AML-193 (cell line): ENCODE measurements at regions not wholly inside any gene's neighbourhood (a gene's known extent, or its start where the extent isn't known, plus 50 kb on each side); places are given as distances from the start of the nearest gene placed in this dataset.

ENCODE experiments used
- DNase-seq, 2 experiments: peaks; one replicate each; lab custom pipeline; 2025; lab: John Stamatoyannopoulos, UW

- no peak for DNase-seq
Observed at GRCh38 chr17:77854759-77855745, 103.5 kb upstream of the TNRC6C start.

DNA sequence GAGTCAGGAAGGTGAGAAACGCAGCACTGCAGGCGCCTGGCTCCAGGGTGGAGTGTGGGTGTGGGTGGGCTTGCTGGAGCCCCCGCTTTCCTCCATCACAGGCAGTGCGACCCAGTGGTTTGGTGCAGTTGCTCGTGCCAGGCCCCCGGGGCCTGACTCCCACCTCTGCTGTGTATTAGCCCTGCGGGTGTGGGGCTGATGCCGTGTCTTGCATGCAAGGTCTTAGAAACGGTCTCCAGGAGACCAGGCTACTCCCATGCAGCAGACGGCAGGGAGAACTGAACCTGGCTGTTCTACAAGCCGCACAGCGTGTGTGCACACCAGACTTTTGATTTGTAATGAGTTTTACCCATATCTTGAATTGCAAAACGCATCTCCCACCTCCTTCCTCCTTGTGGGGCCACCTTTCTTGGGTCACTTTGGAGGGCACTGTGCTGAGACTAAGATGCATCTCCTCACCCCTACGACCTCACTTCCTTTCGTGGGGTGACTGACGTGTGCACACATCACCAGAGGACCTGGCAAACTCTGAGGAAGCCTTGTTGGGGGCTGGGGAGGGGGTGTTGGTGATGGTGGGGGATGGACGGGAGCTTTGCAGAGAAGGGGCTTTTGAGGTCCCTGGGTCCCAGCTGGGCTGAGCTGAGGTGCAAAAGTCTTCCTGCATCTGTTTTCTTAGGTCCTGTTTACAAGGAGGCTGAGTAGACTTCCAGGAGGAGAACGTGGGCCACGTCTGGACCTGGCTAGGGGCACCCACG, 101.8 kb upstream of the TNRC6C start:
- no peak for DNase-seq

DNA sequence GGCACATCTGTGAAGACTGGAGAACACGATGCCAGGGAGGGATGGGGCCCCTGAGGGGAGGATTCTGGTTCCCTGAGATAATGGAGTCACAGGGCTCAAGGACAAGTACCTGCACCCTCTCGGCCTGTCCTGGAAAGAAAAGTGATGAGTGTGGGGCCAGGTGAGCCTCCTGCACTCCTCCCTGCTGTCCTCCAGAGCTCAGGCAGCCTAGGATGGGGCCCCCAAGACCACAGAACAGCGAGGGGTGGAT, 101.3 kb upstream of the TNRC6C start:
- no peak for DNase-seq

DNA sequence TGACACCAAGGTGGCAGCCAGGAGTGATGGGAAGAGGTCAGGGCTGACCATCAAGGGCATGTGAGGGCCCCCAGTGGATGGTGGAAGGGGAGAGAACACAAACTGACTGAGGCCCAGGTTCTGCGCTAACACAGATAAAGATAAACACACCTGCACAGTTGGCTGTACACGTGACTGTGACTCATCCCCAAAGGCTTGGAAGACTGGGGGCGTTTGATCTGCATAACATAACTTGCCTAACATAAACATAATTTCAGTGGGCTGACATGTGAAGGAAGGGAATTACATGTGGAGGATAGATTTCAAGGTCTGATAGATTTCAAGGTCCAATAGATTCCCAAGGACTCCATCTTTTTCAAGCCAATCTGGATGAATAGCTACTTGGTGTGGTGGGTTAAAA, 100.9 kb upstream of the TNRC6C start:
- no peak for DNase-seq

GRCh38 chr17:77858291-77859034, 100.0 kb upstream of the TNRC6C start:
- DNase-seq, result no peak

DNA sequence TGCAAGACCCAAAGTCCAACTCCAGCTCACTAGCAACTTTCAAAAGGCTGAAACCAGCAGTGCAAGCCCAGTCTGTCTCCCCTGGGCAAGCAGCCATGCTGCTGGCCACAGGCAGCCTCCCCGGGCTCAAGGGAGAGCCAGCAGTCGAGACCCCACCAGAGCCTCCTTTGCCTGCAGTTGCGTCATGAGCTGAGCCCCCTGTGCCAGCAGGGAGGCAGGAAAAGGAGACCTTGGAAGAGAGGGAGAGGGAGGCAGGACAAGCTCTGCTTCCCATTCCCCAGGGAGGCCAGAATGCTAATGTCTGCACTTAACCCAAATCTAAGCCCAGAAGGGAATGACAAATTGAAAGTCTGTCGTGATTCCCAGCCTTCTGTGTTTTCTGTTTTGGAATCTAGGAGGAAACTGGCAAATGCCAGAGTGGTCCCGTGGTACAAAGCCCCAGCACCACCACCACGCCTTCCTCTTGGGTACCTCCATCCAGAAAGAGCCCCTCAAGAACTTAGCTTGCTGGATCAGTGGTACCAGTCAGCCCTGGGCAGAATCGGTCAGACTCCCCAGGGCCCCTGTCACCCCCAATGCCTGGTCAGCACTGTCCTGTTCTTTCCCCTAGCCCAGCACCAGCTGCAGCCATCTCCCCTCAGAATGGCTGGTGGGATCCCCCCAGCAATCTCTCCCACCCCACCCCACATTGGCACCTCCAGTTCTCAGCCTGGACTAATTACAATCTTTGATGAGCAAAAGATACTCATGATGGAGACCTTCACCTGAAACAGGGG, 99.3 kb upstream of the TNRC6C start:
- no peak for DNase-seq

DNA sequence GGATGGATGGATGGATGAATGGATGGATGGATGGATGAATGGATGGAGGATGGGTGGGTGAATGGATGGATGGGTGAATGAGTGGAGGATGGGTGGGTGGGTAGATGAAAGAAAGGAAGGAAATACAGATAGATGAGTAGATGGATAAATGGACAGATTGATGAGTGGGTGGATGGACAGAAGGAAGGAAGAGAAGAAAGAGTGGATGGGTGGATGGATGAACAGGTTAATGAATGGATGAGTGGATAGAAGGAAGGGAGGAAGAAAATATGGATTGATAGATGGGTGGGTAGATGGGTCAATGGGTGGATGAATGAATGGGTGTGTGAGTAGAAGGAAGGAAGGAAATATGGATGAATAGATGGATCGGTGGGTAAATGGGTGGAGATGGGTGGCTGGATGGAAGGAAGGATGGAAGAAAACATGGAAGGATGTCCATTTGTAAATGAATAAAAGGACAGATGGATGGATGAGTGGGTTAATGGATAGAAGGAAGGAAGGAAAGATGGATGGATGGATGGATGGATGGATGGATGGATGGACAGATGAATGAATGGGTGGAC, 97.3 kb upstream of the TNRC6C start:
- DNase-seq, result no peak

DNA sequence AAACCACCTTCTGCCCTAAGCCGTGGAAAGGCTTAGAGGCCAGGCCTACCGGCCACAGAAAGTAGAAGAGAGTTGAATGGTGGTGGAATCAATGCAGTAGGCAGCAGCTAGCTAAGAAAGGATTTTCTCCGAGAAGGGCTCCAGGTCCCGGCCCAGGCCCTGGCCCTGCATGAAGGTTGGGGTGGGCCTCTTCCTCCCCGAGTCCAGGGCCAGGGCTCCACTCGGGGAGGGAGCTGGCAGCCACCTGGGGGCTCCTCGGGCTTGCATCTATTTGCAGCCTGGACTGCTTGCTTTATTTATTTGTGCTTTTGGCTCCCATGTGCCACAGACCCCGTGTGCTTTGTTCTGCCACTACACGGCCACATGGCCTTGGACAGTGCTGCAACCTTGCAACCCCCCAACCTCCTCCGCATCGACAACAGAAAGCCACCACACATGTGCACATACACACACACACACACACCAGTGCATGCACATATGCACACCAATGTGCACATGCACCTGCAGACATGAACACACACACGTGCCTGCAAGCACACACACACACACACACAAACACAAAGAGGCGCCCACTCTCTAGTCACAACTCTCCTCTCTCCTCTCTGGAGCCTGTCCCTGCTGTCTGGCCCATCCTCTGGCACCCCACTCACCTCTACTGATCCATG, 96.4 kb upstream of the TNRC6C start:
- DNase-seq, result no peak

DNA sequence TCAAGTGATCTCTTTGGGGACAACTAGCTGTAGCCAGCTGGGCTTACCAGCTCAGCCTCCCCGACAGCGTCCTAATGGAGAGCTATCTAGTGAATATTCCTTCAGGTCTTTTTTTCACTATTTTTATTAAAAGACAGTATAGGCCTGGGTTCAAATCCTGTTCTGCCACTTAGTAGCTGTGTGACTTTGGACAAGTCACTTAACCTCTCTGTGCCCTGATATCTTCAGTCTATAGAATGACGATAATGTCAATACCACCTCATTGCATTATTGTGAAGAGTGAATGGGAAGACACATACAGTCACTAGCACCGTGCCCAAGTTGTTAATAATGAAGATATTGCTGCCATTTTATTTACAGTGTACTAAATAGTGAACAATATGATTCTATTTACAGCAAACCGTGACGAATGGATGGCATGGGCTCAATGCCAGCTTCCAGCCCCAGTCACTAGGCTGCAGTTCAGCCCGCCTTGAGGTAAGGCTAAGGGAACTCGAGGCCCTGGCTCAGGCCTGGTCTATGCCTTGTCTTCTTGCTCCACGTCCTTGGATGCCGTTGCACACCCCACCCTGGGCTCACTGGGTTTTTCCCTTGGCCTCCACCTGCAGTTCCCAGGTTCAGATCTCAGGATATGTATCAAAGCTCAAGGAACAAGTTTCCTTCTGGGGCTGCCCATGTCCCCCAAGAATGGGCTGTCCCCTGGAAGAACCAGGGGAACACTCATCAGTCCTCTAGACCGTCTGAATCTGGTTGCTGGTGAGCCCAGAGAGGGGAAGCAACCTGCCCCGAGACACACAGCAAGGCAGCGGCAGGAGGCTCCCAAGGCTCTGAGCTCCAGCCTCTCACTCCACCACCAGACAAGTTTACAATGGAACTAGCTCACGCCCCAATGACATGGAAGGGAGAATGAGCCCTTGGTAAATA, 95.4 kb upstream of the TNRC6C start:
- no peak for DNase-seq

GRCh38 chr17:77863814-77864161, 94.7 kb upstream of the TNRC6C start:
- DNase-seq, result peak; percentile 79 to 89

DNA sequence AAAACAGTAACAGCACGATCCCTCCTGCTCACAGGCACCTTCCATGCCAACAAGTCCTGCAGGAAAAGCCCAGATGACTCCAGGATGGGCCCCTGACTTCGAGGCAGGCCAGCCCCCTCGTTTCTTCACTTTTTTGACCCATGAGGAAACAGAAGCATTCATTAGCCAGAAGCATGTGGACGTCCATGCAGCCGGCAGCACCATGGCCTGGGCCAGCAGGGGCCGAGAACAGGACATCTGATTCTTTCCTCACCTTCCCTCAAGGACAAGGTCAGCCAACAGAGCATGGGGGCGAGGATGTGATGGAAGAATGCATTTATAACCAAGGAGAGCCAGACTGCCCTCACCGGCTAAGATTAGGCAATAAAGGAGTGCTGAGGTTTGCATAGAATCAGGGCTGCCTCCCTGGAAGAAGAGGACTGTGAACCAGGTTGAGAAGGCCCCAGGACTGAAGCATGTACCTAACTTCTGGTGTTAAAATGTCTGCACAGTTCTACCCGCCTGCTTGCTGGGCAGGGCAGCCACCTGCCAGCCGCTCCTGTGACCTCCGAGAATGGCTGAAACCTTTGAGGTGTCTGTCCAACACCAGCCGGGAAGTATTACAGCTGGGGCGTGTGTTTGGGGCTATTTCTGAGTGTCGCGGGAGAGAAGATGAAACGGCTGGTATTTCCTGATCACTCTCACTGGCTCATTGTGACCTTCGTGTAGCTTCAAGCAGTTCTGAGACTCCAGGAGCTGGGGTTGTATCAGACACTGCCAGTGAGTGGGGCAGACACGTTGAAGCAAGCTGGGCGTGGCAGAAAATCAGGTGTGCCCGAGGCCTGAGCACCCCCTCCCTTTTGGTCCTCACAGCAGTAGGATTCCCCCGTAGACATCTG, 94.0 kb upstream of the TNRC6C start:
- DNase-seq, result no peak

- DNase-seq, result no peak
Observed at GRCh38 chr17:77865112-77865611, 93.3 kb upstream of the TNRC6C start.

DNA sequence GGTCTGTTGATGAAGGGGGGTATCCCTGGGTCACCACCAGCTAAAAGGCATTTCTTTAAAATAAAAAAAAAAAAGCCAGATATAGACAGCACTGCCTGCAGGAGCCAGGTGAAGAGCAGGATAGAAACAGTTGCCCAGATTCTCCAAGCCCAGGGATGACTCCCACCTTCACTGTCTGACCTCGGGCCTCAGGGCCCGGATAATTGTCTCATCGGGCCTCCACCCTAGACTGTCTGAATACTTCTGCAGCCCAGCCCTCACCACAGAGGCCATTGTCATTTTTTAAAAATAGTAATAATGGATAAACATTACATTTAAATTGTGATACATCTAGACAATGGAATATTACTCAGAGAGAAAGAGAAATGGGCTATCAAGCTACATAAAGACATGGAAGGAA, 92.8 kb upstream of the TNRC6C start:
- DNase-seq, result no peak

- peak; percentile 11 to 23 for DNase-seq
Observed at GRCh38 chr17:77867308-77867781, 91.2 kb upstream of the TNRC6C start.

DNA sequence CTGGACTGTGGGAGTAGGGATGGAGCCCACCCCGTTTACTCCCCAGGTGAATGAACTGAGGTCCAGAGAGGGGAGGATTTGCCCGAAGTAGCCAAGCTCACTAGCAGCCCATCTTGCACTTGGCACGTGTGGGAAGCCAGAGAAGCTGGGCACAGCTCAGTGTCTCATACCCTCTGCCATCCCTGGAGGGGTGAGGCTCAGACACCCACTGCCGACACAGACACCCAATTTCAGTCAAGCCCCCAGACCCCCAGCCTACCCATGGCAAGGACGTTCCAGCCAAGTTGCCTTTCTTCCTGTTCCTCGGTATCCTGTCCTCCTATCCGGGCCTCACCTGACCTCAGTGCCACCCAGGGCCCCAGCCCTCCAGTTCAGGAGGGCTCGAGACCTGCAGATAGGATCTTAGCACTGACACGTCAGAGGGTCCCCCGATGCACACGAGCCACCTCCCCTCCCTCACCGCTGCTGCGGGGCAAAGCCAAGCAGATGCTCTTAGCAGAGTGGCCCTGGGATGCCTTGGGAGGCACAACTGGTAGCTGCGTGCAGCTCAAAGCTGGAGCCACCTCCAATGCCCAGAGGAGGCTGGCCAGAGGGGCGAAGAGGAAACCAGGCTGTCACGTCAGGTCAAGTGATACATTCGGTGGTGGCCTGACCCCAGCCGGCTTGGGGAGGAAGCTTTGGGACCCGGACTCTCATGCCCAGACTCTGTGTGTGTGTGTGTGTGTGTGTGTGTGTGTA, 90.4 kb upstream of the TNRC6C start:
- no peak for DNase-seq

- DNase-seq, result no peak
Observed at GRCh38 chr17:77869041-77869599, 89.4 kb upstream of the TNRC6C start.

DNA sequence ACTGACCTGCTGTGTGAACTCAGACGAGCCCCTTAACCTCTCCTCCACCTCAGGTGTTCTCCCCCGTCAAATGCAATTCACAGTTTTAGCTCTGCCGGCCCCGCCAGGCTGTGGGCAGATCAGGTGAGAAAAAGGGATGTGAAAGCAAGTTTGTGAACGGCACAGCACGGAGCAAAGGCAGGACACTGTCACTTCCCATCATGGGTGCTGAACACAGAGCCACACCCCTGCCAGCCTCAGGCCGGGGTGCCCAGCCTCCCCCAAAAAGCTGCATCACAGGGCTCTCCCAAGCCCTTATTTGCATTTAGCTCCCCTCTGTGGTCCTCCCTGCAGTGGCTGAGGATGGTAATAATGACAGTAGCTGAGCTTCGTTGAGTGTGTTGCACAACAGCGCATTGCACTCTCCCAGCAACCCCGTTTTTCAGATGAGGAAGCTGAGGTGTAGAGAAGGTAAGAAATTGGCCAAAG, 88.8 kb upstream of the TNRC6C start:
- DNase-seq, result peak; percentile 88 to 92
